ENCODE measurements at regions not wholly inside any gene's neighbourhood (a gene's known extent, or its start where the extent isn't known, plus 50 kb on each side); places are given as distances from the start of the nearest gene placed in this dataset.

GRCh38 chr2:111640480-111640879 is 243.5 kb downstream of the ANAPC1 start:
- Histone ChIP-seq H3K9me1 (replicated peaks; ENCODE audit: control insufficient read depth, extremely low read depth, insufficient read depth, low read length) (no peaks in the 10 kb centered on the region), H3K79me2 (ENCODE audit: control insufficient read depth, insufficient read depth, low read length) (no peaks in the 10 kb centered on the region), H3K4me1 (ENCODE audit: control insufficient read depth, extremely low read depth, insufficient read depth, low read length) (no peaks in the 10 kb centered on the region), H3K9ac (replicated peaks; ENCODE audit: extremely low read depth, insufficient read depth, low read length) (no peak overlapping the region), H4K20me1 (replicated peaks; ENCODE audit: control insufficient read depth, extremely low read depth, insufficient read depth, low read length) (no peaks in the 10 kb centered on the region), H3K4me3 (replicated peaks in 1 of 3; ENCODE audit: insufficient read depth in 1 of 3, low read depth in 1 of 3, low read length in 3 of 3) (no peak overlapping the region), H3K27ac (ENCODE audit: insufficient read depth, low read depth, low read length) (no peak overlapping the region), H3K4me2 (ENCODE audit: insufficient read depth, low read length) (no peak overlapping the region), H3K9me3 (replicated peaks; ENCODE audit: control insufficient read depth, insufficient read depth, low read length) (no peaks in the 10 kb centered on the region), H3K27me3 (ENCODE audit: control insufficient read depth in 2 of 2, insufficient read depth in 2 of 2, low read length in 2 of 2) (peaks cover 7 to 24% of the 10 kb centered on the region in 2 experiments), H2AFZ (ENCODE audit: low read depth, low read length) (no peak overlapping the region), H3K36me3 (ENCODE audit: control insufficient read depth in 2 of 2, extremely low read depth in 1 of 2, insufficient read depth in 2 of 2, low read length in 2 of 2) (no peaks in the 10 kb centered on the region)
- POLR2A ChIA-PET, result no interaction called here
- CTCF ChIA-PET, result no interaction called here
- no peak for FAIRE-seq
- BruUV-seq (replicated peaks), result no TSS peak
- DNase-seq (ENCODE audit: low read depth, low spot score), result no peak
- intact Hi-C loops (cut with micrococcal nuclease) (no loop called here), dilution Hi-C loops (cut with MboI; ENCODE audit: extremely low pct_ligation_motif_present, low sequenced_read_pairs) (no loop called here)
- TF ChIP-seq MYC (IDR thresholded peaks at IDR 0.05; ENCODE audit: low read depth, low read length) (no peak), JUN (IDR thresholded peaks at IDR 0.05; ENCODE audit: borderline replicate concordance, insufficient read depth, insufficient read length, low read depth) (no peak), FOS (IDR thresholded peaks at IDR 0.05; ENCODE audit: borderline replicate concordance, insufficient read depth, low read length) (no peak), MAX (IDR thresholded peaks at IDR 0.05; ENCODE audit: insufficient read depth, insufficient read length) (no peak), POLR2A (IDR thresholded peaks at IDR 0.05; ENCODE audit: low read depth, low read length) (no peak), POLR2AphosphoS5 (IDR thresholded peaks at IDR 0.05; ENCODE audit: insufficient read depth, low read depth, low read length) (no peak), GATA2 (IDR thresholded peaks at IDR 0.05; ENCODE audit: insufficient read depth, insufficient read length, low read depth, low read length) (no peak), EZH2 (IDR thresholded peaks at IDR 0.05; ENCODE audit: borderline replicate concordance, low read depth, low read length, severe bottlenecking) (no peak)
- TF ChIP-seq, protein P1, sequence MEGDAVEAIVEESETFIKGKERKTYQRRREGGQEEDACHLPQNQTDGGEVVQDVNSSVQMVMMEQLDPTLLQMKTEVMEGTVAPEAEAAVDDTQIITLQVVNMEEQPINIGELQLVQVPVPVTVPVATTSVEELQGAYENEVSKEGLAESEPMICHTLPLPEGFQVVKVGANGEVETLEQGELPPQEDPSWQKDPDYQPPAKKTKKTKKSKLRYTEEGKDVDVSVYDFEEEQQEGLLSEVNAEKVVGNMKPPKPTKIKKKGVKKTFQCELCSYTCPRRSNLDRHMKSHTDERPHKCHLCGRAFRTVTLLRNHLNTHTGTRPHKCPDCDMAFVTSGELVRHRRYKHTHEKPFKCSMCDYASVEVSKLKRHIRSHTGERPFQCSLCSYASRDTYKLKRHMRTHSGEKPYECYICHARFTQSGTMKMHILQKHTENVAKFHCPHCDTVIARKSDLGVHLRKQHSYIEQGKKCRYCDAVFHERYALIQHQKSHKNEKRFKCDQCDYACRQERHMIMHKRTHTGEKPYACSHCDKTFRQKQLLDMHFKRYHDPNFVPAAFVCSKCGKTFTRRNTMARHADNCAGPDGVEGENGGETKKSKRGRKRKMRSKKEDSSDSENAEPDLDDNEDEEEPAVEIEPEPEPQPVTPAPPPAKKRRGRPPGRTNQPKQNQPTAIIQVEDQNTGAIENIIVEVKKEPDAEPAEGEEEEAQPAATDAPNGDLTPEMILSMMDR (IDR thresholded peaks at IDR 0.05; ENCODE audit: extremely low read depth in 1 of 2, insufficient read depth in 1 of 2, low read depth in 1 of 2, low read length in 2 of 2), result no peak
